ENCODE measurements at regions not wholly inside any gene's neighbourhood (a gene's known extent, or its start where the extent isn't known, plus 50 kb on each side); places are given as distances from the start of the nearest gene placed in this dataset.
A peak's percentile ranks its signal among the peaks of the same experiment; 100 is the strongest.

DNA sequence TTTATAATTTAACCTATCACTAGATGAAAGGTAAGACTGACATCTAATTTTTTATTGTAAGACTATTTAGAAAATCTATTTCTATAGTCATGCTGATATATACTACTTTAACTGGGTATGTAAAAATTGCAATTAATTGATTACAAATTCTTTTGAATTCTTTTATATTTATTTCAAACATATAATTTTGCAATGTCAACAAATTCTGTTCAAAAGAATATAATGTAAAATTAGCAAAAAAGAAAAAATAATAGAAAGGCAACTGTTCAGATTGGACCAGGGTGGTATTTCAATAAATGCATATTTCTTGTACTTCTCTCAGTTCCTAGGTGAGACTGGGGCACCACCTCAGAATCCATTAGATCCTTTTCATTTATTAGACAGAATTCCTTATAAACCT is 1053.5 kb upstream of the FBXO33 start:
- H3K9me2 ChIP-seq (replicated peaks; ENCODE audit: insufficient read depth, low read length): no peaks in the 10 kb centered on the region

DNA sequence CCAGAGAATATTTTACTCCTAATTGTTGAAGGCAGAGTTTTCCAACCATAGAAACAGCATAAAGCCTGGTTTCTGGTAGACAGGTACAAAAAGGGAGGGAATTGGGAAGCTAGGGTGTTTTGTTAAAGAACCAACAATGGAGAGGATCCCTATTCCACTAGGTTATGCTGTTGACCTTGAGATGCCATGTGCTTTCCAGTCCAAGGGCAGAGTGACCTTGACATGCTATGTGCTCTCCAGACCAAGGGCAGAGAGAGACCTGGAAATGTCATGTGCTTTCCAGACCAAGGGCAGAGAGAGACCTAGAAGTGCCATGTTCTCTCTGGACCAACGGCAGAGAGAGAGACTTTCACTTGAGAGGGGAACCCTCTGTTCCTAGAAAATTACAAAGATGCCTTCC is 1043.8 kb upstream of the FBXO33 start:
- Histone ChIP-seq H3K4me2 (ENCODE audit: low read depth, low read length, poor library complexity, severe bottlenecking) (no peak overlapping the region), H3F3A (ENCODE audit: insufficient read depth) (no peaks in the 10 kb centered on the region), H3K4me3 (ENCODE audit: insufficient read depth, low read length, poor library complexity, severe bottlenecking) (no peak overlapping the region), H3K9me2 (replicated peaks; ENCODE audit: insufficient read depth, low read length) (no peaks in the 10 kb centered on the region), H3K9ac (ENCODE audit: low read length) (no peak overlapping the region), H3K36me3 (ENCODE audit: low read length) (no peaks in the 10 kb centered on the region), H2AFZ (ENCODE audit: low read depth, low read length, severe bottlenecking) (no peak overlapping the region), H4K20me1 (ENCODE audit: low read depth, low read length) (no peaks in the 10 kb centered on the region), H3K79me2 (ENCODE audit: insufficient read depth, low read length) (no peaks in the 10 kb centered on the region), H3K27ac (ENCODE audit: low read depth, low read length) (no peak overlapping the region), H3K27me3 (ENCODE audit: low read length) (no peaks in the 10 kb centered on the region), H3K9me3 (ENCODE audit: insufficient read depth, low read length) (peaks cover 35% of the 10 kb centered on the region)
- no peak for TF ChIP-seq EZH2phosphoT487 (conservative IDR thresholded peaks at IDR 0.05; ENCODE audit: low read length)
- TF ChIP-seq, protein P1, sequence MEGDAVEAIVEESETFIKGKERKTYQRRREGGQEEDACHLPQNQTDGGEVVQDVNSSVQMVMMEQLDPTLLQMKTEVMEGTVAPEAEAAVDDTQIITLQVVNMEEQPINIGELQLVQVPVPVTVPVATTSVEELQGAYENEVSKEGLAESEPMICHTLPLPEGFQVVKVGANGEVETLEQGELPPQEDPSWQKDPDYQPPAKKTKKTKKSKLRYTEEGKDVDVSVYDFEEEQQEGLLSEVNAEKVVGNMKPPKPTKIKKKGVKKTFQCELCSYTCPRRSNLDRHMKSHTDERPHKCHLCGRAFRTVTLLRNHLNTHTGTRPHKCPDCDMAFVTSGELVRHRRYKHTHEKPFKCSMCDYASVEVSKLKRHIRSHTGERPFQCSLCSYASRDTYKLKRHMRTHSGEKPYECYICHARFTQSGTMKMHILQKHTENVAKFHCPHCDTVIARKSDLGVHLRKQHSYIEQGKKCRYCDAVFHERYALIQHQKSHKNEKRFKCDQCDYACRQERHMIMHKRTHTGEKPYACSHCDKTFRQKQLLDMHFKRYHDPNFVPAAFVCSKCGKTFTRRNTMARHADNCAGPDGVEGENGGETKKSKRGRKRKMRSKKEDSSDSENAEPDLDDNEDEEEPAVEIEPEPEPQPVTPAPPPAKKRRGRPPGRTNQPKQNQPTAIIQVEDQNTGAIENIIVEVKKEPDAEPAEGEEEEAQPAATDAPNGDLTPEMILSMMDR (IDR thresholded peaks at IDR 0.05; ENCODE audit: insufficient read depth, low read length, poor library complexity, severe bottlenecking): no peak

More for the DNA sequence above, 1053.5 kb upstream of the FBXO33 start:
- TF ChIP-seq, protein P1 (IDR thresholded peaks at IDR 0.05; ENCODE audit: insufficient read depth, low read length, poor library complexity, severe bottlenecking): no peak
- TF ChIP-seq EZH2phosphoT487 (conservative IDR thresholded peaks at IDR 0.05; ENCODE audit: low read length): no peak
- H3F3A ChIP-seq (ENCODE audit: insufficient read depth): no peaks in the 10 kb centered on the region
- no peak overlapping the region for H3K4me2 ChIP-seq (ENCODE audit: low read depth, low read length, poor library complexity, severe bottlenecking)
- H3K27ac ChIP-seq (ENCODE audit: low read depth, low read length): no peak overlapping the region
- peak overlapping the region; percentile 79 for H2AFZ ChIP-seq (ENCODE audit: low read depth, low read length, severe bottlenecking)
- no peaks in the 10 kb centered on the region for H3K9me3 ChIP-seq (ENCODE audit: insufficient read depth, low read length)
- no peaks in the 10 kb centered on the region for H3K79me2 ChIP-seq (ENCODE audit: insufficient read depth, low read length)
- H3K36me3 ChIP-seq (ENCODE audit: low read length): no peaks in the 10 kb centered on the region
- no peaks in the 10 kb centered on the region for H4K20me1 ChIP-seq (ENCODE audit: low read depth, low read length)
- H3K9ac ChIP-seq (ENCODE audit: low read length): no peak overlapping the region
- no peak overlapping the region for H3K4me3 ChIP-seq (ENCODE audit: insufficient read depth, low read length, poor library complexity, severe bottlenecking)
- H3K27me3 ChIP-seq (ENCODE audit: low read length): no peaks in the 10 kb centered on the region

DNA sequence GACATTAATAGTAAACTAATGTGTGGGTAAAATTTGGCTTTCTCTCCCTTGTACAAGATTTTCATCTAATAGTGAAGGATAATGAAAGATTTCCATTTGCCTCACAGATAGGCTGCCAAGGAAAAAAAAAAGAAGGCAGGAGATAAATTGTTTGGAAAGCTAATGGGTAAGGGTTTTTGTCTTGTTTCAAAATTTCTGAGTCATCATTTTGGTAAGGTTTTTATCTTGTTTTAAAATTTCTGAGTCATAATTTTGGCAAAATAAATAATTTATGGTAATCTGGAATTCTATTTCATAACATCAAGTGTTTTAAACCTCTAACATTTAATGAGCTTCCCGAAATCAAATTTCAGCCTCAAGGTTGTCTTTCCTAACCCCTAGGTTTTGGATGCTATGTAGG is 1035.7 kb upstream of the FBXO33 start:
- no peaks in the 10 kb centered on the region for H4K20me1 ChIP-seq (ENCODE audit: low read depth, low read length)
- H3K9me3 ChIP-seq (ENCODE audit: insufficient read depth, low read length): peaks cover 24% of the 10 kb centered on the region
- H2AFZ ChIP-seq (ENCODE audit: low read depth, low read length, severe bottlenecking): no peak overlapping the region

More for the DNA sequence above, 1035.7 kb upstream of the FBXO33 start:
- no peaks in the 10 kb centered on the region for H3K79me2 ChIP-seq (ENCODE audit: insufficient read depth, low read length)
- no peaks in the 10 kb centered on the region for H3K27me3 ChIP-seq (ENCODE audit: low read length)
- TF ChIP-seq, protein P1 (IDR thresholded peaks at IDR 0.05; ENCODE audit: insufficient read depth, low read length, poor library complexity, severe bottlenecking): no peak
- TF ChIP-seq EZH2phosphoT487 (conservative IDR thresholded peaks at IDR 0.05; ENCODE audit: low read length): no peak
- H3K4me3 ChIP-seq (ENCODE audit: insufficient read depth, low read length, poor library complexity, severe bottlenecking): no peak overlapping the region
- no peak overlapping the region for H3K4me2 ChIP-seq (ENCODE audit: low read depth, low read length, poor library complexity, severe bottlenecking)
- no peaks in the 10 kb centered on the region for H3F3A ChIP-seq (ENCODE audit: insufficient read depth)
- no peak overlapping the region for H3K9ac ChIP-seq (ENCODE audit: low read length)
- H3K36me3 ChIP-seq (ENCODE audit: low read length): peaks cover 3% of the 10 kb centered on the region; the same call in 1 of the 2 replicates
- no peak overlapping the region for H3K27ac ChIP-seq (ENCODE audit: low read depth, low read length)
- no peaks in the 10 kb centered on the region for H3K9me2 ChIP-seq (replicated peaks; ENCODE audit: insufficient read depth, low read length)
